MM.1S (cell line): ENCODE measurements at regions not wholly inside any gene's neighbourhood (a gene's known extent, or its start where the extent isn't known, plus 50 kb on each side); places are given as distances from the start of the nearest gene placed in this dataset.

Source experiments
- DNase-seq: peaks from one replicate; pipeline ENCODE4 v3.0.0-alpha.2; 2015
- H2AFZ ChIP-seq: fragments of 300-600 bp; sonication (generic); 2 replicates; pipeline ENCODE4 v1.6.0; 2016; ENCODE audit warnings: antibody characterized with exemption, low read length
- H3F3A ChIP-seq: fragments of 300-600 bp; sonication (generic); 2 replicates; pipeline ENCODE4 v1.6.1; 2016; ENCODE audit warnings: mild to moderate bottlenecking, antibody characterized with exemption, low read length, moderate library complexity, mixed read lengths; ENCODE audit not compliant: insufficient read depth
- H3K27ac ChIP-seq: fragments of 300-600 bp; sonication (generic); 2 replicates; pipeline ENCODE4 v1.5.1; 2016; ENCODE audit warnings: mild to moderate bottlenecking, low read length
- H3K27me3 ChIP-seq: fragments of 300-600 bp; sonication (generic); replicated peaks from 2 replicates; pipeline ENCODE4 v1.6.0; 2016; ENCODE audit warnings: low read length; ENCODE audit not compliant: insufficient read depth
- H3K36me3 ChIP-seq: fragments of 300-600 bp; sonication (generic); replicated peaks from 2 replicates; pipeline ENCODE4 v1.6.1; 2016; ENCODE audit warnings: mild to moderate bottlenecking, low read length, mixed read lengths; ENCODE audit not compliant: insufficient read depth
- H3K4me1 ChIP-seq: fragments of 300-600 bp; sonication (generic); 2 replicates; pipeline ENCODE4 v1.6.1; 2016; ENCODE audit warnings: low read length, mixed read lengths
- H3K4me2 ChIP-seq: fragments of 300-600 bp; sonication (generic); 2 replicates; pipeline ENCODE4 v1.6.0; 2016; ENCODE audit warnings: low read depth, low read length
- H3K4me3 ChIP-seq: fragments of 300-600 bp; sonication (generic); 2 replicates; pipeline ENCODE4 v1.5.1; 2016; ENCODE audit warnings: low read length, mixed read lengths
- H3K79me2 ChIP-seq: fragments of 300-600 bp; sonication (generic); 2 replicates; pipeline ENCODE4 v1.6.1; 2016; ENCODE audit warnings: mixed run types, low read length, mixed read lengths
- H3K9ac ChIP-seq: fragments of 300-600 bp; sonication (generic); 2 replicates; pipeline ENCODE4 v1.6.1; 2016; ENCODE audit warnings: low read length, mixed read lengths
- H3K9me2 ChIP-seq: fragments of 300-600 bp; sonication (generic); replicated peaks from 2 replicates; pipeline ENCODE4 v1.6.1; 2016; ENCODE audit warnings: mild to moderate bottlenecking, low read length, mixed read lengths; ENCODE audit not compliant: insufficient read depth
- H3K9me3 ChIP-seq: fragments of 300-600 bp; sonication (generic); replicated peaks from 2 replicates; pipeline ENCODE4 v1.6.1; 2016; ENCODE audit warnings: mild to moderate bottlenecking, low read length, mixed read lengths; ENCODE audit not compliant: insufficient read depth
- H4K20me1 ChIP-seq: fragments of 300-600 bp; sonication (generic); 2 replicates; pipeline ENCODE4 v1.6.1; 2016; ENCODE audit warnings: mild to moderate bottlenecking, low read length, moderate library complexity, mixed read lengths; ENCODE audit not compliant: insufficient read depth
- CTCF ChIP-seq: fragments of 300-600 bp; sonication (generic); IDR thresholded peaks from 2 replicates; pipeline ENCODE4 v1.5.1; 2016; ENCODE audit warnings: antibody characterized with exemption, low read length, mixed read lengths
- EZH2 ChIP-seq: fragments of 300-600 bp; sonication (generic); optimal IDR thresholded peaks from 2 replicates; pipeline ENCODE3; 2017; ENCODE audit warnings: low read depth, mild to moderate bottlenecking, antibody characterized with exemption, low read length, mixed read lengths
- EZH2phosphoT487 ChIP-seq: fragments of 300-600 bp; sonication (generic); IDR thresholded peaks from 2 replicates; pipeline ENCODE4 v1.6.1; 2018; ENCODE audit warnings: antibody characterized with exemption, low read length

GRCh38 chr5:8675182-8675581, 806.2 kb downstream of the MTRR start:
- no peaks in the 10 kb centered on the region for H3K4me1 ChIP-seq
- no peak overlapping the region for H2AFZ ChIP-seq
- no peak overlapping the region for H3K27ac ChIP-seq
- no peaks in the 10 kb centered on the region for H3F3A ChIP-seq
- H3K79me2 ChIP-seq = no peaks in the 10 kb centered on the region
- H3K9ac ChIP-seq = no peak overlapping the region
- no peaks in the 10 kb centered on the region for H4K20me1 ChIP-seq
- no peaks in the 10 kb centered on the region for H3K9me2 ChIP-seq
- no peak for TF ChIP-seq EZH2phosphoT487
- TF ChIP-seq CTCF = no peak
- TF ChIP-seq EZH2 = no peak
- H3K27me3 ChIP-seq = no peaks in the 10 kb centered on the region
- H3K4me3 ChIP-seq = no peak overlapping the region
- DNase-seq = no peak
- H3K36me3 ChIP-seq = no peaks in the 10 kb centered on the region
- no peak overlapping the region for H3K4me2 ChIP-seq
- no peaks in the 10 kb centered on the region for H3K9me3 ChIP-seq

DNA sequence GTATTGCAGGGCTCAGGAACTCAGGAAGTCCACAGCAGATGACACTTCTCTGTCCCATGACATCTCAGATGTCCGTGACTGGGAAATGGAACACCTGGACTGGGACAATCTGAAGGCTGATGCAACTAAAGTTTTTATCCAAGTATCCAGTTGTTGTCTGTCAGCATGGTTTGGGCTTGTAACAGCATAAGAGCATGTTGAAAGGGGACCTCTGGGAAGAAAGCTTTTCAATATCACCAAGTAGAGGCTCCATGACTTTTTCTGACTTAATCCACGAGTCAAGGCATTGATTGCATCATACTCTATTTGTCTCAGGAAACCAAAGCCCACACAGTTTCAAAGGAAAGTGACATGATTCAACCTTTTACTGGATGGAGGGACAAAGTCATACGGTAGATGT, 807.7 kb downstream of the MTRR start:
- H3K4me3 ChIP-seq = no peak overlapping the region
- TF ChIP-seq EZH2phosphoT487 = no peak
- no peak for TF ChIP-seq CTCF
- no peak for TF ChIP-seq EZH2
- no peak overlapping the region for H3K4me2 ChIP-seq
- DNase-seq = no peak
- no peak overlapping the region for H3K9ac ChIP-seq
- H3F3A ChIP-seq = no peaks in the 10 kb centered on the region
- H2AFZ ChIP-seq = no peak overlapping the region
- H3K27ac ChIP-seq = no peak overlapping the region
- H3K9me3 ChIP-seq = no peaks in the 10 kb centered on the region
- no peaks in the 10 kb centered on the region for H3K79me2 ChIP-seq
- no peaks in the 10 kb centered on the region for H4K20me1 ChIP-seq
- H3K9me2 ChIP-seq = no peaks in the 10 kb centered on the region
- no peaks in the 10 kb centered on the region for H3K36me3 ChIP-seq
- no peaks in the 10 kb centered on the region for H3K27me3 ChIP-seq
- H3K4me1 ChIP-seq = no peaks in the 10 kb centered on the region

DNA sequence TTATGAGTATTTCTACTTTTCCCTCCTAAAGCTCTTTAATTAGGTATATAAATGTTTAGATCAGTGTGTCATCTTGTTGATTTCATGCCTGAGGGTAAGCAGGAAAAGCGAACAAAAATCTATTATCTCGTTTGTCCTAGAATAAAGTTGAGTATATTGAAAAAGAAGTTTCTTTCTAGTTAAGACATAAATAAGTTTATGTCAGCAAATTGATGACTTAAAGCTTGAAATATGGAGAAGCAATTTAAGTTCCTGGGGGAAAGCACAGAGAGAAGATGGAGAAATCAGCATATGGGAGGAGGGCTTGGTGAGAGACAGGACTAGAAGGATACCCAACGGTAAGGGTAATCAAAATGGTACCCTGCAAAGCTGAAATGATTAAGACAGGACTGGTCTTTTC, 813.4 kb downstream of the MTRR start:
- no peak overlapping the region for H2AFZ ChIP-seq
- H3K9me3 ChIP-seq = no peaks in the 10 kb centered on the region
- H3K4me2 ChIP-seq = no peak overlapping the region
- H3K27me3 ChIP-seq = no peaks in the 10 kb centered on the region
- no peaks in the 10 kb centered on the region for H3K79me2 ChIP-seq
- H3F3A ChIP-seq = no peaks in the 10 kb centered on the region
- no peaks in the 10 kb centered on the region for H4K20me1 ChIP-seq
- H3K36me3 ChIP-seq = no peaks in the 10 kb centered on the region
- DNase-seq = no peak
- no peak overlapping the region for H3K4me3 ChIP-seq
- no peak overlapping the region for H3K9ac ChIP-seq
- H3K27ac ChIP-seq = no peak overlapping the region
- no peaks in the 10 kb centered on the region for H3K9me2 ChIP-seq
- H3K4me1 ChIP-seq = no peaks in the 10 kb centered on the region
- no peak for TF ChIP-seq CTCF
- no peak for TF ChIP-seq EZH2phosphoT487
- no peak for TF ChIP-seq EZH2

GRCh38 chr5:8683496-8683895, 814.5 kb downstream of the MTRR start:
- no peak overlapping the region for H3K9ac ChIP-seq
- no peak overlapping the region for H3K4me2 ChIP-seq
- no peaks in the 10 kb centered on the region for H3K27me3 ChIP-seq
- H3K36me3 ChIP-seq = no peaks in the 10 kb centered on the region
- no peaks in the 10 kb centered on the region for H3K9me2 ChIP-seq
- no peaks in the 10 kb centered on the region for H3K79me2 ChIP-seq
- H3K4me1 ChIP-seq = no peaks in the 10 kb centered on the region
- H3K4me3 ChIP-seq = no peak overlapping the region
- H3F3A ChIP-seq = no peaks in the 10 kb centered on the region
- no peaks in the 10 kb centered on the region for H3K9me3 ChIP-seq
- H3K27ac ChIP-seq = no peak overlapping the region
- TF ChIP-seq CTCF (no peak), EZH2 (no peak), EZH2phosphoT487 (no peak)
- H2AFZ ChIP-seq = no peak overlapping the region
- DNase-seq = no peak
- no peaks in the 10 kb centered on the region for H4K20me1 ChIP-seq
